HG02973 (cell line): ENCODE measurements at regions not wholly inside any gene's neighbourhood (a gene's known extent, or its start where the extent isn't known, plus 50 kb on each side); places are given as distances from the start of the nearest gene placed in this dataset.

ENCODE experiments used
- ATAC-seq: cut with Tn5 transposase; IDR thresholded peaks from one replicate; pipeline ENCODE4 v1.9.1; 2021; ENCODE audit warnings: moderate library complexity; ENCODE audit not compliant: unreplicated experiment

GRCh38 chr3:148254402-148254801 lies 443.3 kb upstream of the AGTR1 start:
- no peak for ATAC-seq

DNA sequence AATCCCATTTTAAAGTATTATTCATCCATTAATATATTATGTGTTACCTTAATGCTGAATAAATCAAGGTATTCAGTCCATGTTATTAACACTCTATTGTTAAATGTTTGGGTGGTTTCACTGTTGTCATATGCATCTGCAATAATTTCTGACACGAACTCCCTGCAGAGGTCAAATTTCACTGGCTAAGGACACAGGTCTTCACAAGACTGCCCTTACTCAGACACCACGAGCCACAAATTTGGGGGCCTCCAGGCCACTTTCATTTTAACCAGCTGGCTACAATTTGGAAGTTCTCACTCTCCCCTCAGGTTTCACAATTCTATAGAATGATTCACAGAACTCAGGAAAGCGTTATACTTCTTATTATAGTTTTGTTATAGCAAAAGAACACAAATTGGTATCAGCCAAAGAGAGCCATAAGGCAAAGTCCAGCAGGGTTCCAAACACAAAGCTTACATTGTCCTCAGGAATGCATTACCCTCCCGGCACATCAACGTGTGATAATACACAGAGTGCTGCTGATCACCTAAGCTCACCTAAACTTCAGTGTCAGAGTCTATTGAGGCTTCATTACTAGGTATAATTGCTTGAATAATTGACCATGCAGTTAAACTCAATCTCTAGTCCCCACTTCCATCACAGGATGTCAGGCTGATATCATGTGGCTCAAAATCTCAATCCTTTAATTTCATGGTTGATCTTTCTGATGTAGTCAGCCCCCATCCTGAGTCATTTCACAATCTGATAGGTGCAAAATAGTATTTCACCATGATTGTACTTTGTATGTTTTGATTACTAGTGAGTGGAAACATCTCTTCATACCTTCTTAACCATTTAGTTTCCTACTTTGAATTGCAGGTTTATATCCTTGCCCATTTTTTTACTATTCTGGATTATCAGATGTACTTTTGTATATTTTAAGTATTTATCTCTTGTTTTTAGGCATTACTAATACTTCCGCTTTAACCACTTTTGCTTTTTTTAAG lies 441.4 kb upstream of the AGTR1 start:
- ATAC-seq, result no peak

GRCh38 chr3:148262980-148263379 lies 434.7 kb upstream of the AGTR1 start:
- ATAC-seq, result no peak

GRCh38 chr3:148265841-148266240 lies 431.9 kb upstream of the AGTR1 start:
- ATAC-seq, result no peak

DNA sequence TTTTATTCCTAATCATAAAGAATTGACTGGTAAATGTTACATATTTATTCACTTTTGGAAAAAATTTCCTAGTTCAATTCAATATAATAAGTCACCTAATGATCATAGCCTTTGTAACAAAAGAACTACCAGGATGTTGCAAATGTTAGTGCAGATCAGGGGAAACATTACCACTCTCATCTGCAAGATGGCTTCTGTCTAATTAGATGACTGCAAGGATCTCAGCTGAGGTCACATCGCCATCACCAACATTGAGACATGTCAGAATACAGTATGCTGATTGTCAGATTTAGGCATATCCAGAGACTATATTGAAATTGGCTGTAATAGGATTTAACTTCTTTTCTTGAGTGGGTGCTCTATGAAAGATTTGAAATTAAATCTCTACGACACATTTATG lies 431.4 kb upstream of the AGTR1 start:
- ATAC-seq, result no peak

DNA sequence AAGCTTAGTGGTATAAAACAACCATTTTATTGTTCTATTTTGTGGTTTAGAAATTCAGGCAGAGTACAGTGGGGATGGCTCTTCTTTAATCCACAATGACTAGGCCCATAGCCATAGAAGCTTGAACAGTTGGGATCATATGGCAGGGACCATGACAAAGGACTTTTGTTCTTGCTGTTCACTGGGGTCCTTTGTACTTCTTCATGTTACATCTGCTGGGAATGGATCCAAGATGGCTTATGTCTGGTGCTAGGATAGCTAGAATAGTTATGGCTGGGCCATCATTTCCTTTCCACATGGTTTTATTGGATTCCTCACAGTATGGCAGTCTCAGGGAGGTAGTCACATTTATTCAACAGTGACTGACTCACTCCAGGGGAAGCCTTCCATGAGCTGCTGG lies 427.9 kb upstream of the AGTR1 start:
- no peak for ATAC-seq

DNA sequence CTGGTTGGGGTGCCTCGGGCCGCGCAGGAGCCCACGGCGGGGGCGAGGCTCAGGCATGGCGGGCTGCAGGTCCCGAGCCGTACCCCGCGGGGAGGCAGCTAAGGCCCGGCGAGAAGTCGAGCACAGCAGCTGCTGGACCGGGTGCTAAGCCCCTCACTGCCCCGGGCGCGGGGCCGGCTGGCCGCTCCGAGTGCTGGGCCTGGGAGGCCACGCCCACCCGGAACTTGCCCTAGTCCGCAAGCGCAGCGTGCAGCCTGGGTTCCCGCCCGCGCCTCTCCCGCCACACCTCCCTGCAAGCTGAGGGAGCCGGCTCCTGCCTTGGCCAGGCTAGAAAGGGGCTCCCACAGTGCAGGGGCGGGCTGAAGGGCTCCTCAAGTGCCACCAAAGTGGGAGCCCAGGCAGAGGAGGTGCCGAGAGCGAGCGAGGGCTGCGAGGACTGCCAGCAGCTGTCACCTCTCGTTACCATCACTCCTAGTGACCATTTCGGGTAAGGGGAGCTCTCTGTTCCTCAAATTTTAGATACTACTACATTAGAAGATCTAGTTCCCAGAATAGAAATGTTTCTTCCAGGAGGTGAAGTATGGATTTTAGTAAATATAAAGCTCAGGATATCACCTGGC lies 417.0 kb upstream of the AGTR1 start:
- no peak for ATAC-seq

DNA sequence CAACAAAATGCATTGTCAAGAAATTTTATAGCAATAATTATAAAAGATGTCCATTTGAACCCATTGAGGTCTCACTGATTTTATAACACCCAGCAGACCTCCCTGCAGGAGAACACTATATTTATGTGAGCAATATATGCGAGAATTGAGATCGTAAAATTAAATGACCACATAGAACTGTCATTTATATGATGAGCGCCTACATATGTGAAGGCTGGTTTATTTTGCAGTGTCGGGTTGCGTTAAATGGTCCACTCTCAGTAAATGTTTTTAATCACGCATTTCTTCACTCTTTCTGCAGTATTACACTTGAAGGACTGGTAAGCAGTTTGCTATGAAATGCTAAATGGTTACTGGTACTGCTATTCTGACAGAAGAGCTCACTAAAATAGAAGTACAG lies 408.5 kb upstream of the AGTR1 start:
- no peak for ATAC-seq

DNA sequence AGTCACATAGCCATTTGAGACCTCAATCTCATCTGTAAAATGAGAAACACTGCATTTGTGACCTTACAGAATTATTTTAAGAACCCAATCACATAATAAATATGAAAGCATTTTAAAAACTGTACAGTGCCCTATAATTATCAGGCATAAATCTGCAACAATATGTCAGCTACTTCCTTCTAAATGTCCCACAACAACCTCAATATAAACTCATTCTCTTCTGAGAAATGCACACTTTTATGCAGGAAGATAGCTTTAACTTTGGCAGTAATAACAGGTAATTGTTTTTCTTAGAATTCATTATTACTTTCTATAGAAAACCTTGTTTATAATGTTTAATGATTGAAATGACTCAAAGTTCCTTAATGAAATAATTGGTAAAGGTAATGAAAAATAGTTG lies 400.7 kb upstream of the AGTR1 start:
- ATAC-seq, result no peak

DNA sequence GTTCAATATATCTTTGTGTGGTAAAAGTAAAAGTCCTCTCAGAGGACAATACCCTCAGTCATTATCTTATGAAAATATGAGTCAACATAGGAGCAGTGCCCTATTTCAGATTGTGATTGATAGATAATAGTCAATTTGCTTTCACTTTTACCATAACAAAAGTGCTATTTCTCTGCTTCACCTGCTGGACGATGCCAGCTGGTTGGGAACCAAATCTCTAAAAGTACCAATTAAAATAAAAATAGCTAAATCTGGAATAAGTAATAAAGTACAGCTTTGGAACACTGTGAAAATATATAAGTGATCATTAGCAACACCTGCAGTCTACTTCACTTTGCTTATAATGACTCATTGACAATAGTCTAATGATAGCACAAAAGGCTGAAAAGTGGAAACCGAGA lies 390.3 kb upstream of the AGTR1 start:
- peak; percentile 82 for ATAC-seq

DNA sequence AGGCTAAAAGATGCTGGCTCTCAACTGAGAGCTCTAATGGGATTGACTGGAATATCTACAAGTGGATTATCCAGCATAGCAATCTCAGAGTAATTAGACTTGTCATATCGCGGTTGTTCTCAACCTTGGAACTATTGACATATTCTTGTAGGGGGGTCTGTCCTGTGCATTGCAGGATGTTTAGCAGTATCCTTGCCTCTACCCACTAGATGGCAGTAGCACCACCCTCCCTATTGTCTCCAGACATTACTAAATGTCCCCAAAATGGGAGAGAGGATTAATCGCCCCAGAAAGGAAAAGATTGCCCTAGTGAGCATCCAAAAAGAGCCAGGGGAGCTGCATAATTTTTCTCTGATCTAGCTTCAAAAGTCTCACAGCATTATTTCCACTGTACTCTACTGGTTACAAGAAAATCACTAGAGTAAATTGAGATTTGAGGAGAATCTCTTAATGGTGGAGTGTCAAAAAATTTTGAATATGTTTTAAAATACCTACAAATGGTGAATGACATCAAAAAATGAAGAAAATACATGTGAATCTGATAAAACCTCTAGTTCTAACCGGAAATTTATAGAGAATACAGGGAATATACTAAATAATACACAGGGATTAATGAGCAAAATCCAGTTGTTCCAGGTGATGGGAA lies 388.2 kb upstream of the AGTR1 start:
- ATAC-seq, result peak; percentile 78

- ATAC-seq, result no peak
Measured at GRCh38 chr3:148315756-148316155, 381.9 kb upstream of the AGTR1 start.

GRCh38 chr3:148318240-148318639 lies 379.5 kb upstream of the AGTR1 start:
- ATAC-seq, result no peak

DNA sequence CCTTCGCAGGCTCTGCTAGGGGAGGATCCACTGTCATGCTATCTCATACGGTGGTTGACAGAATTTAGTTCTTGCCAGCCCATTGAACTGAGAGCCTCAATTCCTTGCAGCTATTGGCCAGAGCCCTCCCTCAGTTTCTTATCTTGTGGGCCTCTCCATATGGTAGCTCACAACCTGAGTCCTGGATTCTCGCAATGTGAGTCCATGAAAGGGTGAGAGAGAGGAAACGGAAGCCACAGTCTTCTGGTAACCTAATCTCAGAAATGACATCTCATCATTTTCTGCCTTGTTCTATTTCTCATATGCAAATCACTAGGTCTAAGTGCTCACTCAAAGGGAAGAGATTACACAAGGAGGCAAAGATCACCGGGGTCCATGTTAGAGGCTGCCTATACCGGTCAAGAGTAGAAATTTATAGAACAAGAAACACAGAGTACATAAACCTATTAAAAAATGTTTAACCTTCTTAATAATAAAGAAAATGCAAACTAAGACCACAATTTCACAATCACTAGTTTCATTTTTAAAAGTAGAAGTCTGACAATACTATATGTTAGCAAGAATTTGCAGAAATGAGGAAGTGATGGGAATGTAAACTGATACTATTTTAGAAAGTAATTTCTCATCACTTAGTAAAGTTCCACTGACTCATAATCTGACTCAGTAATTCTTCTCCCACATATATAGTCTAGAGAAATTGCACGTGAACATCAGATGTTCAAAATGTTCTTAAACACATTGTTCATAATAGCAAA lies 378.4 kb upstream of the AGTR1 start:
- peak; percentile 96 for ATAC-seq

GRCh38 chr3:148319960-148320359 lies 377.7 kb upstream of the AGTR1 start:
- no peak for ATAC-seq

DNA sequence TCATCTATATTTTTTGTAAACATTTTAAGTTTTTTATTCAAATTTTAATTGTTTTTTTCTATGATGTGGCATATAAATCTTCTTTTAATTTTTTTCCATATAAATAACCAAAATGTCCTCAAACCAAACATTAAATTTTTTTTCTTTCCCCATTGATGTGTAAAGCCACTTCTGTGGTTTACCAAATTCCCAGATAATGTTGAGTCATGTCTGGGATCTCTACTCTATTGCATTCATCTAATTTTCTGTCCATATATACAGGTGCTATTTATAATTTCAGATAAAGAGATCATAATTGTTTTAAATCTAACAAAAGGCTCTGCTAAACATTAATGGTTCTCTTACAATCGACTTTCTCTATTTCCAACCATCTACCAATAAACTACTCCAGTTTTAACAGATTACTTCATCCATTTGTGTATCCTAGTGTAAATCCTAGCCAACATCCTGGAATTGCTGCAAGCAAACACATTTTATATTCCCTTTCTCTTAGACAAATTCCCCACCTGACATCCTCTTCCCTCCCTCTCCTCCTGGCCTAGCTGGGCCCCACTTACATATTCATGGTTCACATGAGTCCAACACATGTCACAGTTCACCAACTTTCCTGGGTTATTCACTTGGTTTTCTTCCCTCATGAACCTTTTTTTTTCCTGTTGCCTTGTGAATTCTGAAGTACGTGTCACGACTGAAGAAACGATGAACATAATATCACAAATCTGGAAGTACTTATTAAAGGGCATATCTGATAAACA lies 368.0 kb upstream of the AGTR1 start:
- ATAC-seq, result no peak

DNA sequence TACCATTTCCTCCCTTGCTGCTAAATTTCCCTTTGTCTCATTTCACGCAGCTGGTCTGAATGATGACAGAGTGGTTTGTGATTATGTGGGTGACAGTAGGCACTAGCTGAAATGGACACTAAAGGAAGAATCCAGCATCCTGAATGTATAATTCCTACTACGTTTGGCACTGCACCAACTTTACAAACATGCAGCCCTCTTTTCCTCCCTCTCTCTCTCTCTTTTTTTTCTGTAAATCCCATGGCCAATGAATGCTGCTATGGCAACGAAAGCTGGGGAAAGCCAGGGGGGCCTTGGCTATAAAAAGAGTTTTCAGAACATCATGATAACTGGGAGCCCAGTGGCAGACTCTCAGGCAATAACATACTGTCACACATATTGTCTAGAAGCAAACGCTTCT lies 367.2 kb upstream of the AGTR1 start:
- ATAC-seq, result no peak

DNA sequence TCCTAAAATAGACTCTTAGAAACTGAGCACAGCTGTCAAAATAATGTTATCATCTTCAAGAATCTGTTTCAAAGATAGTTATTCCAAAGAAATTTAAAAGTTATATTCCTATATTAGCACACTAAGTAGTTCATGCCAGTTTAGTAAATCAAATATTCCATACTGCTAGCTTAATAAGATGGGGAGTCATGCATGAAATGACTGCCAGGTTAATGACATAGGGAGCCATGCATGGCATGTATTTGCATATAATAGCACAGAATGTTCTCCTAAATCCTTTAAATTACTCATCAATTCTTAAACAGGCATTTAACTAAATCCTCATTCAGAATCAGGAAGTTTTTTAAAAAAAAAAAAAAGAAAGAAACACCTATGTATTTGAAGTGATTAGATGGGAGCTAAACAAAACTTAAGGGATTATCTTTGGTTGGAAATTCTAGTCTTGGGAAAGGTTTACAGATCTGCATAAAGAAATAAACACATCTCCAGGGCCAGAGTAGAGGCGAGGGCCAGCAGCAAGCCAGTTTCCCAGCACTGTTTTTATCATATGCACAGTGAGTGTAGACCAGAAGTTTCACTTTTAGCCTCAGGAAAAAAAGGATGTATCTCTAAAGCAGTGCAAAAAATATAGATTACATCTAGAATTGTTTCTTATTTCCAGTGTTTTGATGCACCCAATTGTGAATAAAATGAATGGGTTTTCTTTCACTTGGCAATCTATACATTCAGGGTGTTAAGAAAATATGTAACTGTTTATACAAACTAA lies 366.4 kb upstream of the AGTR1 start:
- ATAC-seq, result no peak

DNA sequence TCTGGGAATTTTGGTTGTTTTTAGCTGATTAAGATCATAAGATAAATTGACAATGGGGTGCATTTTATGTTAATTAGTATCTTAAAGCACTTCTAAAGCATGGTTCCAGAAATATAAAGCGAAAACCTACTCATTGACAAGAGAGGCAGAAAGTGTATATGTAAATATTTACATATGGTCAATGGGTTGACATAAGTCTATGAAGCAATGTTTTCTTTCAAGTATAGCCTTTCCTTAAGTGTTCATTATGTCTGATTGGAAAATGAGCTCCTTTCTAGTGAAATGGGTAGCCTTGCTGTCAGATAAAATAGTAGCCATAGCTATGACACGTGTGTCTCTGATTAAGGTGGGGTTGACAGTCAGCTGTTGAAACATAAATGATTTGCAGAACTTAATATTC lies 365.2 kb upstream of the AGTR1 start:
- no peak for ATAC-seq

- ATAC-seq, result no peak
Measured at GRCh38 chr3:148333091-148333490, 364.6 kb upstream of the AGTR1 start.
